ENCODE measurements at regions not wholly inside any gene's neighbourhood (a gene's known extent, or its start where the extent isn't known, plus 50 kb on each side); places are given as distances from the start of the nearest gene placed in this dataset.
A peak's percentile ranks its signal among the peaks of the same experiment; 100 is the strongest.

GRCh38 chr1:195153107-195153506, 1455.1 kb downstream of the KCNT2 start:
- no peak for DNase-seq (ENCODE audit: extremely low read depth, low read depth)

GRCh38 chr1:195150768-195151167, 1457.5 kb downstream of the KCNT2 start:
- no peak for DNase-seq (ENCODE audit: extremely low read depth, low read depth)

DNA sequence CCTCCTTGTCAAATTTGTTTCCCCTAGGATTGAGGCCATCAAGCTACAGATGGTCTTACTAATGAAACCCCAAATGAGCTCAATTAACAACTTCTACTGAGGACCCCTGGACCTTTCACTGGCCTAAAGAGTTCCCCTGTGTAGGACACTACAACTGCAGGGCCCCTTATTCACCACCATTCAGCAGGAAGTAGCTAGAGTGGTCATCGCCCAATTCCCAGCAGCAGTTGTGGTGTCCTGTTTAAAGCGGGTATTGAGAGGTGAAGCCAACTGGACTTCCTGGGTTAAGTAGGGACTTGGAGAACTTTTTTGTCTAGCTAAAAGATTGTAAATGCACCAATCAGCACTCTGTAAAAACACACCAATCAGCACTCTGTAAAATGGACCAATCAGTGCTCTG, 1466.9 kb downstream of the KCNT2 start:
- DNase-seq (ENCODE audit: extremely low read depth, low read depth) = no peak

- DNase-seq (ENCODE audit: extremely low read depth, low read depth) = no peak
Measured at GRCh38 chr1:195130598-195130997, 1477.6 kb downstream of the KCNT2 start.

GRCh38 chr1:195122497-195122896, 1485.7 kb downstream of the KCNT2 start:
- DNase-seq (ENCODE audit: extremely low read depth, low read depth) = no peak

- DNase-seq (ENCODE audit: extremely low read depth, low read depth) = no peak
Measured at GRCh38 chr1:195113471-195113870, 1494.8 kb downstream of the KCNT2 start.

DNA sequence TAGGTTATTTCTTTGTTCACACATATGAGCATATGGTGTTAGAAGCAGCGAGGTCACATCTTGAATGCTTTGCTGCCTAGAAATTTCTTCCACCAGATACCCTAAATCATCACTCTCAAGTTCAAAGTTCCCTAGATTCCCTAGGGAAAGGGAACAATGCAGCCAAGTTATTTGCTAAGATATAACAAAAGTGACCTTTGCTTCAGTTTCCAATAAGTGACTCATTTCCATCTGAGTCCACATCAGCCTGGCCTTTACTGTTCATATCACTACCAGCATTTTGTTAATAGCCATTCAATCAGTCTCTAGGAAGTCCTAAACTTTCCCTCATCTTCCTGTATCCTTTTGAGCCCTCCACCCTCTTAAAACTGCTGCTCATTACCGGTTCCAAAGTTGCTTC, 1502.5 kb downstream of the KCNT2 start:
- DNase-seq (ENCODE audit: extremely low read depth, low read depth) = no peak

DNA sequence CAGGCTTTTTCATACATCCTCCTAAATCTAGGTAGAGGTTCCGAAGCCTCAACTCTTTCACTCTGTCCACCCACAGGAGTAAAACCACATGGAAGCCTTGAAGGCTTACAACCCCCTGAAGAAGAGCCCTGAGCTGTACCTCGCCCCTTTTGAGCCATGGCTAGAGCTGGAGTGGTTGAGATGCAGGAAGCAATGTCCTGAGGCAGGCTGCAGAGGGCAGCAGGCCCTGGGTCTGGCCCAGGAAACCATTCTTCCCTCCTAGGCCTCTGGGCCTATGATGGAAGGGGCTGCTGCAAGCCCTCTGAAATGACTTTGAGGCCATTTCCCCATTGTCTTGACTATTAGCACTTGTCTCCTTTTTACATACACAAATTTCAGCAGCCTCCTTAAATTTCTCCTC, 1503.0 kb downstream of the KCNT2 start:
- DNase-seq (ENCODE audit: extremely low read depth, low read depth) = no peak

DNA sequence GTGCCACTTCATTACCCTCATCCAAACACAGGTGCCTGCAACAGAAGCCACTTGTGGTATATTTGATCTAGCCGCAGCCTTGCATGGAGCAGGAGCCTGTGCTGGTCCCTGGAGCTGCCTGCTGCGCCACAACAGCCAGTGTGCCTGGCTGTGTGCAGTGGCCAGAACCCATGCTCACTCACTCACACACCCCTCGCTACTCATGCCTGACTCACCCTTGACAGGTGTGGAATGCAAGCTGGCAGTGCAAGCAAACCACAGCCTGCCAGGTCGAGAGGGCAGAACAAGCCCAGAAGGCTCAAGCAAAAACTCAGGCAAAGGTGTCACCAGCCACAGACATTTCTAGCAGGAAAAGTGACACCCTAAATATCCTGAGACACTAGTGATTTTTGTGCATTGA, 1510.9 kb downstream of the KCNT2 start:
- DNase-seq (ENCODE audit: extremely low read depth, low read depth) = no peak

GRCh38 chr1:195096051-195096521, 1512.2 kb downstream of the KCNT2 start:
- no peak for DNase-seq (ENCODE audit: extremely low read depth, low read depth)

GRCh38 chr1:195085196-195085595, 1523.0 kb downstream of the KCNT2 start:
- no peak for DNase-seq (ENCODE audit: extremely low read depth, low read depth)

GRCh38 chr1:195082183-195082582, 1526.1 kb downstream of the KCNT2 start:
- no peak for DNase-seq (ENCODE audit: extremely low read depth, low read depth)

GRCh38 chr1:195076682-195077081, 1531.6 kb downstream of the KCNT2 start:
- no peak for DNase-seq (ENCODE audit: extremely low read depth, low read depth)

DNA sequence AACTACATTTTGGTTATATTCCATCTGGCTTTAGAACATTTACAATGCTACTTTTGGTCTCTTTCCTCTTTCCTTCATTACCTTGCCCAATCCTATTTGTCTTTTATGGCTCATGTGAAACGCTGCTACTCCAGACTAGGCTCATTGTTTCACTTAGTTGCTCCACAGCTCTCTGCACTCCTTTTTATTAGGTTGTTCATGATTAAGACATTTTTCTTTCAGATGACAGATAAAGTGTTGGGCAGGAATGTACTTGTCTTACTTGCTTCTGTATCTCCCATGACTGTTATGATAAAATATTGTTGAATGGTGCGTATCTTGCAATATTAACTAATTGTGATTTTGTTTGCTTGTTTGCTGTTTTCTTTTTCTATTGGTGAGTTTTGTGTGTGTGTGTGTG, 1532.3 kb downstream of the KCNT2 start:
- no peak for DNase-seq (ENCODE audit: extremely low read depth, low read depth)

DNA sequence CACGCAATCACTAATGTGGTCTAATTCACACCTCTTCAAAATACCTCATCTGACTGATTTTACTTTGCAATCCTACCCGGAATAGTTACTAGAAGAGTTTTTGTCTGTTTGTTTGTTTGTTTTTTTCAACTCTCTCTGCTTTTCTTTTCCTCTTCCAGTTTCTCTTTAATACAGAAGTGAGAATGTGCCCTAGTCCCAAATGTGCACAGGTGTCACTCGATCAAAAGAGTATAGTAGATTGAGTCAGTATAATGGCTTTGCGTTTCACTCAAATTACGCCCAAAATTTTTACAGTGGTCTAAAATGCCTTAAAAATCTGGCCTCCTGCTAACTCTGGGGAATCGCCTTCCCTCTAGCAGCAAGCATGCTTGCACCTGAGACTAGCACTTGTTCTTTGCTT, 1536.8 kb downstream of the KCNT2 start:
- DNase-seq (ENCODE audit: extremely low read depth, low read depth) = no peak

DNA sequence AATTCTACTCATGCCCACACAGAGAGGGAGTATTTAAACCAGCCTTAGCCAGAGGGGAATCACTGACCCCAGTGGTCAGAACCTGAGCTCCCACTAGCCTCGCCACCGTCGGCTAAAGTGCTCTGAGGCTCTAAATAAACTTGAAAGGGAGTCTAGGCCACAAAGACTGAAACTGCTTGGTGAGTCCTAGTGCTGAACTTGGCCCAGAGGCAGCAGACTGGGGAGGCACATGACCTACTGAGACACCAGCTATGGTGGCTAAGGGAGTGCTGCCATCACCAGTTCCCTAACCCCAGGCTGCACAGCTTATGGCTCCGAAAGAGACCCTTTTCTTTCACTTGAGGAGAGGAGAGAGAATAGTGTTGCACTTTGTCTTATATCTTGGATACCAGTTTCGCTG, 1542.8 kb downstream of the KCNT2 start:
- no peak for DNase-seq (ENCODE audit: extremely low read depth, low read depth)

DNA sequence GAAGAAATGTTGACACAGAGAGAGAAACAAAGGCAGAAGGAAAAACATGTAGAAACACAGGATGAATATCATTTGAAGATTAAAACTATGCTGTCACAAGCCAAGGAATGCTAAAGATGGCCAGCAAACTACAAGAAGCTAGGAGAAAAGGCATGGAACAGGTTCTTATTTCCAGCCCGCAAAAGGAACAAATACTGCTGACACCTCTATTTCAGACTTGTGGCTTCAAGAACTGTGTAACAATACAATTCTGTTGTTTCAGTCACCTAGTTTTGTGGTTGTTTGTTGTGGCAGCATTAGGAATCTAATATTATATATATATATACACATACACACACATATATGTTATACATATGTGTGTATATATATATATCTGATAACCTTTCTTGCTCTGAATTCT, 1543.9 kb downstream of the KCNT2 start:
- no peak for DNase-seq (ENCODE audit: extremely low read depth, low read depth)

DNA sequence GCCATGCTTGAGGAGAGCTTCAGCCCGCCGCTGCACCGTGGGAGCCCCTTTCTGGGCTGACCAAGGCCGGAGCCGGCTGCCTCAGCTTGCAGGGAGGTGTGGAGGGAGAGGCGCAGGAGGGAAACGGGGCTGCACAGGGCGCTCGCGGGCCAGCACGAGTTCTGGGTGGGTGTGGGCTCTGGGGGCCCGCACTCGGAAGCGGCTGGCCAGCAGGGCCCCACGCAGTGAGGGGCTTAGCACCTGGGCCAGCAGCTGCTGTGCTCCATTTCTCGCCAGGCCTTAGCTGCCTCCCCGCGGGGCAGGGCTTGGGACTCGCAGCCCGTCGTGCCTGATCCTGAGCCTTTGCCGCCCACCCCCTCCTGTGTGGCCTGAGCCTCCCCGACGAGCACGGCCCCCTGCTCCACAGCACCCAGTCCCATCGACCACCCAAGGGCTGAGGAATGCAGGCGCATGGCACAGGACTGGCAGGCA, 1554.0 kb downstream of the KCNT2 start:
- DNase-seq (ENCODE audit: extremely low read depth, low read depth) = no peak

- peak; percentile 5 for DNase-seq (ENCODE audit: extremely low read depth, low read depth)
Measured at GRCh38 chr1:195053478-195053877, 1554.8 kb downstream of the KCNT2 start.

DNA sequence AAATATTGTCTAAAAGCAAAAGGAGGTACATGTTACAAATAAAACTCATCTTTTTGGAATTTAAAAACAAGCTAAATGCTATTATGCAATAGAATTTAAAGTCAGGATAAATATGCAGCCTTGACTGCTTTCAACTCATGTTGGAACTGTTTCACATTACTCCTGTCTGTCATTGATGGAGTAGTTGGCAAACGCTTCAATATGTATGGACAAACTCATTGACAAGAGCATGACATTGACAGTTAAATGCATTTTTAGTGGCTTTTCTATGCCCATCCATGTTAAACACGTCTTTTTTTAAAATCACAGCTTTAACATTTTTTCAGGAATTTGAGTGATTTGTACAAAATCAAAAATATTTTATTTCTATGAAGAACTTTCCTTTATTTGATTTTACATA, 1560.5 kb downstream of the KCNT2 start:
- no peak for DNase-seq (ENCODE audit: extremely low read depth, low read depth)

DNA sequence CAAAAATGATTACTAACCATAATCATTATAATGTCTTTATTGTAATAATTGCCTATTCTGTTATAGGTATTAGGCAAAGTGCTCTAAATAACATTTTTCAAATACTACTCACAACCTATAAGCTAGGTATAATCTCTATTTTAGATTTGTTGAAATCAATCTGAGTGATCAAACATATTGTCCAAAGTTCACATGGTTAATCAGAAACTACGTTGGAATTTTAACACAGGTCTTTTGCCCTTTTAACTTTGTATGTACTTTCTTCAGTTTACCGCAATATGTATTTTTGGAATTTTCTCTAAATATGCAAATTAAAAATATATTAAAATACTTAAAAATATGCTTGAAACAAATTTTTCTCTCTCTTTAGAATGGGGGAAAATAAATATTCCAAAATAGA, 1563.2 kb downstream of the KCNT2 start:
- DNase-seq (ENCODE audit: extremely low read depth, low read depth) = no peak

GRCh38 chr1:195030793-195031192, 1577.4 kb downstream of the KCNT2 start:
- no peak for DNase-seq (ENCODE audit: extremely low read depth, low read depth)

GRCh38 chr1:195026792-195027191, 1581.4 kb downstream of the KCNT2 start:
- DNase-seq (ENCODE audit: extremely low read depth, low read depth) = no peak

DNA sequence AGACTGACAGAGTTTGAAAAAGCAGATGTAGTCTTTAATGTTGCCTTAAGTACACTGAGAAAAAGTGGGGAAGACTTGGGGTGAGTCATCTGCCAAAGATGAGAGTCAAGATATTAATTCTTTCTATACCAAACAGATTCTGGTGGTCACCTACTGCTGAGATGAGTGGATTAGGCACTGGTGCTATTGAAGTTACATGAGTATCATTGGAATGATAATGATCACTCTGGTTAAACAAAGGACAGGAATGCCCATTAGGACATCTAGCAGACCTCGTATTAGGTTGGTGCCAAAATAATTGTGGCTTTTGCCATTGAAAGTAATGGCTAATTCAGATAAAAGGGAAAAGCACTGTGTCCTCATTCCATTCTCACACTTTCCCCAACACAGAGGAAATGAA, 1588.9 kb downstream of the KCNT2 start:
- no peak for DNase-seq (ENCODE audit: extremely low read depth, low read depth)
